BLaER1 treated with 17β-estradiol and CSF1 and Interleukin-3, amounts not matched to agents 10 nM and 100 nM (cell line): ENCODE measurements at regions not wholly inside any gene's neighbourhood (a gene's known extent, or its start where the extent isn't known, plus 50 kb on each side); places are given as distances from the start of the nearest gene placed in this dataset.

Experiments used
- H3K27ac ChIP-seq, 11 experiments: shearing (Covaris generic); formaldehyde crosslinking; 2 replicates each; pipeline ENCODE4 v1.8.1; 2022
- H3K27me3 ChIP-seq, 11 experiments: shearing (Covaris generic); formaldehyde crosslinking; 2 replicates each; pipeline ENCODE4 v1.8.1; 2022
- H3K36me3 ChIP-seq, 11 experiments: shearing (Covaris generic); formaldehyde crosslinking; 2 replicates each; pipeline ENCODE4 v1.8.1; 2022
- H3K4me1 ChIP-seq, 10 experiments: shearing (Covaris generic); formaldehyde crosslinking; 2 replicates each; pipeline ENCODE4 v1.8.1; 2022
- H3K4me2 ChIP-seq, 11 experiments: shearing (Covaris generic); formaldehyde crosslinking; 2 replicates each; pipeline ENCODE4 v1.8.1; 2022
- H3K4me3 ChIP-seq, 10 experiments: shearing (Covaris generic); formaldehyde crosslinking; 2 replicates each; pipeline ENCODE4 v1.8.1; 2022
- H3K9ac ChIP-seq, 11 experiments: shearing (Covaris generic); formaldehyde crosslinking; 2 replicates each; pipeline ENCODE4 v1.8.1; 2022
- H3K9me3 ChIP-seq, 11 experiments: shearing (Covaris generic); formaldehyde crosslinking; replicated peaks in 1 of 11; 2 replicates each; pipeline ENCODE4 v1.8.1; 2022
- H4K20me1 ChIP-seq, 11 experiments: shearing (Covaris generic); formaldehyde crosslinking; 2 replicates each; pipeline ENCODE4 v1.8.1; 2022
- Cebpa-rat ChIP-seq, 11 experiments: shearing (Covaris generic); IDR thresholded peaks; 2 replicates each; pipeline ENCODE4 v1.8.1; 2022

- Histone ChIP-seq H3K9ac (no peak overlapping the region), H3K9me3 (peaks cover 0 to 11% (median 7%) of the 10 kb centered on the region in 11 experiments; a peak in 8 of 22 replicates), H3K27ac (no peak overlapping the region), H3K27me3 (no peaks in the 10 kb centered on the region), H3K4me2 (no peak overlapping the region), H3K4me3 (no peak overlapping the region), H3K36me3 (peaks cover 0 to 23% (median 0%) of the 10 kb centered on the region in 11 experiments; a peak in 5 of 22 replicates), H4K20me1 (peaks cover 0 to 25% (median 0%) of the 10 kb centered on the region in 11 experiments; a peak in 8 of 22 replicates), H3K4me1 (peaks cover 0 to 57% (median 20%) of the 10 kb centered on the region in 10 experiments; a peak in 14 of 20 replicates)
- no peak for TF ChIP-seq Cebpa-rat (IDR thresholded peaks at IDR 0.05)
Observed at GRCh38 chr14:71366861-71367260, 459.6 kb downstream of the PCNX1 start.

GRCh38 chr14:71371711-71372396 lies 464.6 kb downstream of the PCNX1 start:
- H3K4me1 ChIP-seq = peaks cover 0 to 35% (median 0%) of the 10 kb centered on the region in 10 experiments; a peak in 7 of 20 replicates
- H3K36me3 ChIP-seq = peaks cover 0 to 18% (median 0%) of the 10 kb centered on the region in 11 experiments; a peak in 5 of 22 replicates
- no peak for TF ChIP-seq Cebpa-rat (IDR thresholded peaks at IDR 0.05)
- peak overlapping the region in 1 of 11 experiments; percentile 51; a peak in 1 of 22 replicates for H3K9ac ChIP-seq
- H3K9me3 ChIP-seq = peaks cover 13 to 42% (median 23%) of the 10 kb centered on the region in 11 experiments
- H3K4me3 ChIP-seq = no peak overlapping the region
- H4K20me1 ChIP-seq = peaks cover 0 to 24% (median 0%) of the 10 kb centered on the region in 11 experiments; a peak in 4 of 22 replicates
- H3K27ac ChIP-seq = peak overlapping the region in 3 of 11 experiments; percentile 5 to 63 (median 54); a peak in 3 of 22 replicates
- H3K4me2 ChIP-seq = peak overlapping the region in 4 of 11 experiments; percentile 17 to 72 (median 50); a peak in 5 of 22 replicates
- no peaks in the 10 kb centered on the region for H3K27me3 ChIP-seq

- peaks cover 0 to 18% (median 0%) of the 10 kb centered on the region in 11 experiments; a peak in 5 of 22 replicates for H3K36me3 ChIP-seq
- H3K4me3 ChIP-seq = no peak overlapping the region
- peaks cover 0 to 24% (median 0%) of the 10 kb centered on the region in 11 experiments; a peak in 4 of 22 replicates for H4K20me1 ChIP-seq
- TF ChIP-seq Cebpa-rat (IDR thresholded peaks at IDR 0.05) = no peak
- H3K9me3 ChIP-seq = peaks cover 19 to 43% (median 26%) of the 10 kb centered on the region in 11 experiments
- peaks cover 0 to 35% (median 0%) of the 10 kb centered on the region in 10 experiments; a peak in 7 of 20 replicates for H3K4me1 ChIP-seq
- peak overlapping the region in 3 of 11 experiments; percentile 32 to 63 (median 54); a peak in 3 of 22 replicates for H3K27ac ChIP-seq
- peak overlapping the region in 1 of 11 experiments; percentile 51; a peak in 1 of 22 replicates for H3K9ac ChIP-seq
- peak overlapping the region in 4 of 11 experiments; percentile 17 to 72 (median 50); a peak in 5 of 22 replicates for H3K4me2 ChIP-seq
- H3K27me3 ChIP-seq = no peaks in the 10 kb centered on the region
Observed at GRCh38 chr14:71372411-71372838, 465.2 kb downstream of the PCNX1 start.

GRCh38 chr14:71373773-71374172 lies 466.5 kb downstream of the PCNX1 start:
- Histone ChIP-seq H4K20me1 (peaks cover 0 to 36% (median 0%) of the 10 kb centered on the region in 11 experiments; a peak in 4 of 22 replicates), H3K9ac (no peak overlapping the region), H3K9me3 (peaks cover 22 to 50% (median 34%) of the 10 kb centered on the region in 11 experiments), H3K27me3 (no peaks in the 10 kb centered on the region), H3K4me2 (peak overlapping the region in 1 of 11 experiments; percentile 4; a peak in 1 of 22 replicates), H3K36me3 (peaks cover 0 to 22% (median 0%) of the 10 kb centered on the region in 11 experiments; a peak in 5 of 22 replicates), H3K4me1 (peaks cover 0 to 47% (median 0%) of the 10 kb centered on the region in 10 experiments; a peak in 7 of 20 replicates), H3K27ac (peak overlapping the region in 1 of 11 experiments; percentile 0; a peak in 1 of 22 replicates), H3K4me3 (no peak overlapping the region)
- no peak for TF ChIP-seq Cebpa-rat (IDR thresholded peaks at IDR 0.05)

- Histone ChIP-seq H3K9me3 (peaks cover 22 to 54% (median 39%) of the 10 kb centered on the region in 11 experiments), H3K36me3 (peaks cover 0 to 22% (median 0%) of the 10 kb centered on the region in 11 experiments; a peak in 6 of 22 replicates), H3K27ac (no peak overlapping the region), H3K9ac (no peak overlapping the region), H3K4me3 (no peak overlapping the region), H4K20me1 (peaks cover 0 to 48% (median 0%) of the 10 kb centered on the region in 11 experiments; a peak in 4 of 22 replicates), H3K27me3 (no peaks in the 10 kb centered on the region), H3K4me2 (no peak overlapping the region), H3K4me1 (peaks cover 0 to 55% (median 0%) of the 10 kb centered on the region in 10 experiments; a peak in 7 of 20 replicates)
- TF ChIP-seq Cebpa-rat (IDR thresholded peaks at IDR 0.05) = no peak
Observed at GRCh38 chr14:71374989-71375388, 467.7 kb downstream of the PCNX1 start.

- H3K36me3 ChIP-seq = peaks cover 0 to 24% (median 0%) of the 10 kb centered on the region in 11 experiments; a peak in 6 of 22 replicates
- H3K4me1 ChIP-seq = peaks cover 0 to 38% (median 0%) of the 10 kb centered on the region in 10 experiments; a peak in 7 of 20 replicates
- peaks cover 22 to 54% (median 39%) of the 10 kb centered on the region in 11 experiments for H3K9me3 ChIP-seq
- 0 out of 22 replicates have a peak overlapping the region, but pooled peaks of 1 of the 11 experiments have one; percentile 70 for H3K4me2 ChIP-seq
- H3K27ac ChIP-seq = no peak overlapping the region
- H3K27me3 ChIP-seq = no peaks in the 10 kb centered on the region
- TF ChIP-seq Cebpa-rat (IDR thresholded peaks at IDR 0.05) = no peak
- H3K4me3 ChIP-seq = 0 out of 20 replicates have a peak overlapping the region, but pooled peaks of 1 of the 10 experiments have one; percentile 8
- H3K9ac ChIP-seq = no peak overlapping the region
- H4K20me1 ChIP-seq = peaks cover 0 to 51% (median 0%) of the 10 kb centered on the region in 11 experiments; a peak in 3 of 22 replicates
Observed at GRCh38 chr14:71377099-71377498, 469.8 kb downstream of the PCNX1 start.

GRCh38 chr14:71380271-71380670 lies 473.0 kb downstream of the PCNX1 start:
- H3K27ac ChIP-seq = no peak overlapping the region
- H3K9ac ChIP-seq = no peak overlapping the region
- peaks cover 0 to 39% (median 7%) of the 10 kb centered on the region in 11 experiments; a peak in 9 of 22 replicates for H3K36me3 ChIP-seq
- peaks cover 0 to 24% (median 0%) of the 10 kb centered on the region in 10 experiments; a peak in 5 of 20 replicates for H3K4me1 ChIP-seq
- TF ChIP-seq Cebpa-rat (IDR thresholded peaks at IDR 0.05) = no peak
- peaks cover 0 to 76% (median 6%) of the 10 kb centered on the region in 11 experiments; a peak in 5 of 22 replicates for H4K20me1 ChIP-seq
- peaks cover 20 to 48% (median 35%) of the 10 kb centered on the region in 11 experiments for H3K9me3 ChIP-seq
- H3K4me3 ChIP-seq = no peak overlapping the region
- no peaks in the 10 kb centered on the region for H3K27me3 ChIP-seq
- no peak overlapping the region for H3K4me2 ChIP-seq

GRCh38 chr14:71381814-71382213 lies 474.6 kb downstream of the PCNX1 start:
- Histone ChIP-seq H3K36me3 (peaks cover 0 to 46% (median 7%) of the 10 kb centered on the region in 11 experiments; a peak in 9 of 22 replicates), H3K4me1 (peaks cover 0 to 24% (median 0%) of the 10 kb centered on the region in 10 experiments; a peak in 5 of 20 replicates), H4K20me1 (peaks cover 0 to 92% (median 8%) of the 10 kb centered on the region in 11 experiments; a peak in 5 of 22 replicates), H3K4me2 (peak overlapping the region in 1 of 11 experiments; percentile 16; a peak in 1 of 22 replicates), H3K9me3 (peaks cover 10 to 44% (median 28%) of the 10 kb centered on the region in 11 experiments), H3K27me3 (no peaks in the 10 kb centered on the region), H3K27ac (no peak overlapping the region), H3K9ac (no peak overlapping the region), H3K4me3 (no peak overlapping the region)
- TF ChIP-seq Cebpa-rat (IDR thresholded peaks at IDR 0.05) = no peak
